ENCODE measurements at regions not wholly inside any gene's neighbourhood (a gene's known extent, or its start where the extent isn't known, plus 50 kb on each side); places are given as distances from the start of the nearest gene placed in this dataset.

GRCh38 chr2:150041722-150042425, 445.6 kb downstream of the RND3 start:
- TF ChIP-seq EZH2 (IDR thresholded peaks at IDR 0.05; ENCODE audit: insufficient read depth, poor library complexity, severe bottlenecking) (no peak), EZH2phosphoT487 (IDR thresholded peaks at IDR 0.05; ENCODE audit: insufficient read depth, low read depth) (no peak)
